Stimulated activated CD4-positive, alpha-beta T cell treated with anti-CD3 and anti-CD28 coated beads, Interleukin-1b, Interleukin-23, amount 100 ng/mL, for 48 hours (primary cell): ENCODE measurements at regions not wholly inside any gene's neighbourhood (a gene's known extent, or its start where the extent isn't known, plus 50 kb on each side); places are given as distances from the start of the nearest gene placed in this dataset.

Source experiments
- DNase-seq: peaks from one replicate; pipeline ENCODE4 v3.0.0-alpha.2; 2020

DNA sequence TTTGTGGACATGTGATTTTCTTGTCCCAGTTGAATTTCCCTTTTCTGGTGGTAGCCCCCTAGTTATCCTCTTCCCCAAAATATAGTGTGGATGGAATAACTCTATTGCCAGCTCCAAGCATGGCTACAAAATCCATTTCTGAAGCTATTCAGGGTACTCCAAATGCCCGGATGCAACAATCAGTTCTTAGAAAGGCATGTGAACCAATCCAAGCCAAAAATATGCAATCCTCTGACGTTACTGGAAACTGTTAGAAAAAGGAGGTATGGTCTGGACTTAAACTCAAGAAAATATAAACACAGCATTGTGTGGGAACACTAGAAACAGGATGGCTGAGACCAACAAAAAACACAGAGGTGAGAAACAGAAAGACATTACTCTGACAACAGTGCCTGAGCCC is 347.0 kb downstream of the GPAM start:
- DNase-seq: no peak

DNA sequence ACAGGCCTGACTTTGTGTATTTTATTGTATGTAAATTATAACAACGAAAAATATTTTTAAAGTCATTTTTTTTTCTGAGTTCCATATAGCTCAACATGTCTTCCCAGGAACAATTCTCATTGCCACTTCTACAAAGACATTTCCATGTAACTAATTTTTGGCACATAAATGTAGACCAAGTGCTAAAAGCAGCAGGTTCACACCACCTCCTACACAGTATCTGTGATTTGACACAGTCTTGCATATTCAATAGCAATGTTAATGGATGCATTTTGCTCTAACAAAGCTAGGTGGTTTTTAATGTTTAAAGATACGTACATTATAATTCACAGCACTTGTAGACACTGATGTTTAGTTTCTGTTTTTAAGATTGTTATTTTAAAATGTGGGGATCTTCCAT is 346.5 kb downstream of the GPAM start:
- DNase-seq: no peak

DNA sequence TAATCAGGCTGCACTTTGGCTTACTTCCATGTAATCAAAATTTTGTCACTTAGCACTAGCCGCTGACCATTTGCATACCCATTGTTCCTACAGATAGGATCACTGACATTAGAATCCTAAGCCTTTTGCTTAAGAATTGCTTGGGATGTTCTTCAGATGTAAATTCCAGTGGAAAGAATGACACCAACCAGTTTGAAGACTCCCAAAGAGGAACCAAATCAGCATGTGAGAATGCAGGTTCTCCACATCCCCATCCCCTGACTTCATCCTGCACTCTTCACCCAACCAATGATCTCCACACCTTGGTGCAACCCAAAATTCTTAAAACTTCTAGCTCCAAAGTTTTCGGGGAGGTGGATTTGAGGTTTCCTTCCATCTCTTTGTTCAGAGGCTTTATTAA is 345.6 kb downstream of the GPAM start:
- no peak for DNase-seq

DNA sequence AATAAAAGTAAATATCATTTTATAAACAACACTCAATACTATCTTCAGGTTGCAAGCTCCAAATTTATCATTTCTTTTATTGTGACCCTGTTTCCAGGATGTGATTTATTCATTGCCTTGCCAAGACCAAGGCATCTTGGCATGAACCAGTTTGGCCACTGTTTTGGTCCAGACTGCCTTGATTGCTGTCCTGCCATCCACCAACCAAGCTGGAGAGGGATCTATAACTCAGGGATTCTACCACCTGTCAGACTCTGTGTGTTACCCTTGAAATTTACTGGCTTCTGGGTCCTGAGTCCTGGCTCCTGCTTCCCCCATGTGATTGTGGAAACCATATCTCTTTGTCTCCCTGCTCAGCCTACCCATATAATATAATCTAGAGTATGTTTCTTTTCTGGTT is 343.0 kb downstream of the GPAM start:
- DNase-seq: no peak

DNA sequence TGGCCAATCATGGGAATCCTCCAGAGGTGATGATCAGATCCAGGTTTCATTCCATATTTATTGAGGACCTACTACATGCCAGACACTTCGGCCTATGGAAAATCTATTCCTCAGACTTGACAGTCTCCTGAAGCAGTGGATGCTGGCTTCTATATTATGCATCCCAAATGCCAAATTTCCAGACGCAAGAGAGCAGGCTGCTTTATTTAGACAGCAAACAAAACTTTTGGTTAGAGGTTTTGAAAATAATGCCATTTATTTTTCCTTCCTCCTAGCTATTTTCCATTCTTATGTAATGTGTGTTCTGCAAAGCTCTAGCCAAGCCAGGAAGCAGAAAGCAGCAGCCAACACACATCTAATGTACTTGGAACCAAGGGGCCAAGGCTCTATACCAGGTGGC is 330.8 kb downstream of the GPAM start:
- DNase-seq: no peak

DNA sequence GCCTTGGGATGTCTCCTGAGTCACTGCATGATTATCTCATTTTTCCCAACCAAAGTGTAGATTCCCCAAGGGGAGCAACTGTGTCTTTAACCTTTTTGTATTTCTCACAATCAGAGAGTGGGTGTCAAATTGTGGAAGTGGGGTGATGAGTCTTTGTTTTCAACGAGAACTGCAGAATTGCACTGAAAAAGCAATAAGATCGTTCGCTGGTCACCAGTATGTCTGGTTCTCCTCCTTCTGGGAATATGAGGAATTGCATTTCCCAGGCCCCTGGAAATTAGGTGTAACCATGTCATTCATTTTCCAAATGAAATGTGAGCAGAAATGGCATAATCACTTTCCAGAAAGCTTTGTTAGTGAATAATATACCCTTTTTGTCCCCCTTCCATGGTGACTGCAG is 326.9 kb downstream of the GPAM start:
- DNase-seq: no peak

DNA sequence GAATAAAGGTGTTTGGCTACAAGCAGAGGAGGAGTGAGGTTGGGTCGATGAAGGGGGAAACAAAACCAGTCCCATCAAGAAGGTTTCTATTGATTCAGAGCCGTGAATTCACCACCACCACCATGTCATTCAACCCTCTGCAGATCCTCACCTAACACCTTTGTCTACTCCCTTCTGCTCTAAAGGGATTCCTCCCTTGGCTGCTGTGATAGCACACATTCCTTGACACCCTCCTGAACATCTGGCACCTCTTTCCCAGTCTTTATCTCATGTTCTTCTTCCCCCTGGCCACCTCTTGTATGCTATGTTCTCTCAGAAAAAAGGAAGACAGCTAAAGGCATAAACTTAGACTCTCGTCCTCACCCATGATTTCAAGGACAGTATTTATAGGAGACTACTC is 318.0 kb downstream of the GPAM start:
- no peak for DNase-seq

DNA sequence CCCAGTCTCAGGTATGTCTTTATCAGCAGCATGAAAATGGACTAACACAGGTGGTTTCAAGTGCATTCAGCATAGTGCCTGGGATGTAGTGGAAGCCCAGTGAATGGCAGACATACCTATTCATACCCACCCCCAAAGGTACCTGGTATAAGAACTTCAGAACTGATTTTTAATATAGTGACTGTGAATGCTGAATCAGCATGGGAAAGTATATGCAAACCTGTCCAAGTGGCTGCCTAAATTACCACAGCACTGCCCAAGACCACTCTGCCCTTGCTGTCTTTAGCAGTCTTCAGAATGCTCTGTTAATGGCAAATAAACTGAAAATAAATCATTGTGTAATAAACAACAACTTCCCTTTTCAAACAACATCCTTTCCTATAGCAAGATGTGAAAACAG is 312.1 kb downstream of the GPAM start:
- no peak for DNase-seq

DNA sequence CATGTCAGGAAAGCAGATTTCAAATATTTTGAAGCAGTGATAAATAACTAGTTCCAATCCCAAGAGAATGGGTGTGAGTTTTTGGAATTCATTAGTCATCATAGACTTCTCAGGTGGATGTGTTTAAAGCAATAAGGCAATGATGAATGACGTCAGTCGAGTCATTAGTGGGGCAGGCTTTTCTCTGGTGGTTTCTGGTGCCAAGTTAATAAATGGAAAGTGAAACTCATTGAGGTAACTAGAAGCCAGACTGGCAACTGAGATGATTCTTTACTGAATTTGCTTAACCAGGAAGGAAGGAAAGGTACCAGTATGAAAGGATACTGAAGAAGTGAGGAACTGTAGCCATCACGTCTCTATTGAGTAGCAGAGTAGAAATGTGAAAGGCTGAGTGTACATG is 311.0 kb downstream of the GPAM start:
- DNase-seq: no peak

DNA sequence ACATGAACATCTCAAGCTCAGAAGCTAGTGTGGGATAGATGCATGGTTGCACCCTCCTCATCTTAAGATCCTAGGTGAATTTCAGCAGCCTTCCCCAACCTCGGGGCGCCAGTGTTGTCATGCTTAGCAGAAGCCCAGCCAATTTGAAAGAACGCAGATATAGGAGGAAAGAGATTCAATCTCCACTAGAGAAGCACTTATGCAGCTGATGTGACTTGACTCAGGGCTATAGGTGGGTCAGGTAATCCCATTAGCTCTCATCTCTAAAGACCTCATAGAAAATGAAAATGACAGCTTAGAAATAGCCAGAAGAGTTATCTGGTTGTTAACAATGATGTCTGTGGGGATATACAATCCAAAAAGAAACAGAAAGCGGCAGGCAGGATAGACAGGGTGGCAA is 310.5 kb downstream of the GPAM start:
- DNase-seq: no peak

DNA sequence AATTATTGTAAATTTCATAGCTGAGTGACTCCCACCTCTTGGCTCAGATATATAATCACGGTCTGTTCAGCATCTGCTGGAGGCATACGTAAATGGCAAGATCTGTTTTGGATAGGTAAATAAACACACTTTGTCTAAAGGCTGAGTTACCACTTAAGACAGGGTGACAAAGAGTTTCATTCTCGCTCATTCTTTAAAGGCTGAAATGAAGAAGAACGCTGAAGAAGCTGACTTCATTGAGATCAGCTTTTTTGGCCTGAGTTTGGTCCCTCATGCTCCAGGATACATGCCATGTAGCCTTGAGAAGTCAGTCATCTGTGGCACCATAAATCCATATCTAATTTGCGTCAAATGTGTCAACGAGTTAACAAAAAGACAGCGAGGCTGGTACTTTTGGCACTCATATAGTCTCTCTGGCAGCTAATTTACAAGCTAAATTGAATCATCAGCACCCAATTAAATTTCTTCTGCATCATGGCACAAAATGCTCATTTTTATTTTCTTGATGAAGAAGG is 309.9 kb downstream of the GPAM start:
- no peak for DNase-seq

DNA sequence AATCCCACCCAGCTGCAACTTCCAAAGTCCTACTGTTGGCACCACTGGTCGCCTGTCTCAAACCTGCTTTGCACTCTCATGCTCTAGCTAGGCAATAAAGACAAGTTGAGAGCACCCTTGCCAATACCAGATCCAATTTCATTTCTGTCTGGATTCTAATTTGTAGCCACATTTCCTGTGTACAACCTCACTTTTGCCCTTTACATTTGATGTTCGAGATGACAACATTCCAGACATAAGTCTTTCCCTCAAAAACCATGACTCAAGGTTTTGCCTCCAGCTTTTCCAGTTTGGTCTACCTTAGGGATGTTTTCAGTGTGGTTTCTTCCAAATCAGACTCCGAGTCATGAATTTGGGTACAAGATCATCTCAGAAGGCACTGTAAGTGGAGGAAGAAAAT is 309.0 kb downstream of the GPAM start:
- no peak for DNase-seq

DNA sequence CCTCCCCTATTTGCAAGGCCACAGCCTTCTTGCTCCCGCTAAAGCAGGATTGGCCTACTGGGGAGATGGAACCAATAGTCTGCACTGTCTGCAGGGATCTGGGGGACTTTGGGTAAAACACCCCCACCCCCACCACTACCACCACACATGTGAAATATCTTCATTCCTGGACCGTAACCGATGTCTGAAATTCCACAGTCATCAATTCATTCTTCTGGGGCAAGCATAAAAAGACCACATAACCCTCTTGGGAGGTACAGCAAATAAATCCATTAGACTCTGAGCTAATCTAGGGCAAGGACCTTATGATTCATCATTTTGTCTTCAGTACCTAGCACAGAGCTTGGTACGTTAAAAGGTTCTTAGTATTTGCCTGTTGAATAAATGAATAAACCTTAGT is 307.8 kb downstream of the GPAM start:
- DNase-seq: no peak

DNA sequence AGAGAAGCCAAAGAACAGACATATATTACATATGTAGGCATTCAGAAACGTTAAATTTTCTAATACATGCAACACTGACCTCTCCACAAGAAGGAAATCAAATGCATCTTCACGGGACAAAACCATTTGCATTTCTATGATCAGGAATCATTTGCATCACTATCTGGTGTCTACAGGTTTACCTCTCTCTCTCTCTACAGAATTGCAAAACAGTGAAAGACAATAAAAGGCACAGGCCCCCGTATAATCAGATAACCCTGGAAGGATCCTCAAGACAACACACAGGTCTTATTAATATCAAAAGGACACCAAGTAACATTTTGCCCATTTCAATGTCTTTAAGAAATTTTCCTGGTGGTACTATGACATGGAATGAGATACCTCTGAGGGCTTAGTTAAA is 306.3 kb downstream of the GPAM start:
- DNase-seq: no peak

DNA sequence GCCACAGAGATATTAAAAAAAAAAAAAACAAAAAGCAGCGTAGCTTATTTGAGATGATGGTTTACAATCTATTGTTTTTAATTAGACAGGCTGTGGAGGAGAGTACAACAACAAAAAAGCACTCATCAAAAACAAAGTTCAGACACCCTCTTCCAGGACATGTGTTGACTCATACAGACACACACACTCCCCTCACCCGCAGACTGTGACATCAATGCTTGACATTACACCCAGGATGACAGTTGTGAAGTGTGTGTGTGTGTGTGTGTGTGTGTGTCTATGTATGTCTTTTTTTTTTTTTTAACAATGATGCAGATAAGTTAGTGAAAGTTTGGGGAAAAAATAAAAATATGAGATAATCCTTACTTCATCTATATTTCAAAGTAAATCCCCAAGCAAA is 303.6 kb downstream of the GPAM start:
- no peak for DNase-seq

DNA sequence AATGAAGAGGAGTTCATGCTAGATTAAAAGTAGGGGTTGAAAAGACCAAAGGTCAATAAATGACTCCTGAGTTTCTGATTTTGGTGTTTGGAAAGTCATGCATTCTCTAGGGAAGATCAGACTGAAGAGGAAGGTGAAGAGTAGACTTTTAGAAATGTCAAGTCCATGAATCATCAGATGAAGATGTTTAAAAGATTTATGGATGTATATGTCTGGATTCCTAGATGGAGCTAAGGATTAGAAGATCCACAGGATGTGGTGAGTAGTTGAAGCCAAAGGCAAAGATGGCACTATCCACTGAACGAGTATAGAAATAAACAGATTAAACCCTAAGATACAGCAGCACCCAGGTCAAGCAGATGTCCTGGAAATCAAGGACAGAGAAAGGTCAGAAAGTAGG is 298.5 kb downstream of the GPAM start:
- no peak for DNase-seq

DNA sequence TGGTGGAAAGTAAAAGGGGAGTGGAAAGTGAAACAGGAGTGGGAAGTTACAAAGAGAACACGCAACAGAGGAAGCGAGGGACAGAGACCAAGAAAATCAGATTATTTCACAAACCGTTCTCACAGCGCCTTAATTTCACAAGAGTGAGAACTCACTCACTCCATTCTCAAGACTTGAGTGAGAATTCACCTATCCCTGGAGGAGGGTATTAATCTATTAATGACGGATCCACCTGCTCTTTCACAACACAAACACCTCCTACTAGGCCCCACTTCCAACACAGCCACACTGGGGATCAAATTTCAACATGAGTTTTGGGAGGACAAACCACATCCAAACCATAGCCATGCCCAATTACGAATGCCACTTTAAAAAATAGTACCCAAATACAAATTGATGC is 297.6 kb downstream of the GPAM start:
- no peak for DNase-seq

DNA sequence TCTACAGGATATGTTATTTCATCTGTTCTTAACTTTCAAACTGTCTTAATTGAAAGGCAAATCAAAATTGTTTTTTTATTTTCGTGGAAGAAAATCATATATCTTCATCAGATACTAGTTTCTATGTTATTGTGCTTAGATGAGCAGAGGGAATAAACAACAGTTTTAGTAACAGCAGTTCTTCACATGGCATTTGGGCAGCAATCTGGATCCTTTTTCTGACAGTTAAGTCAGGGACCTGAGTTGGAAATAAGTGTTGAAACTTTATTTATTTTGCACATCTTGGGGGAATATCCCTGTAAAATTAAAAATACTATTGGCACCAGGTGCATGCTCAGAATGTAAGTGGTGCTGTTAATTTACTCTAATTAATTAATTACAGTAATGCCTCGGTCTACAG is 296.3 kb downstream of the GPAM start:
- DNase-seq: no peak

DNA sequence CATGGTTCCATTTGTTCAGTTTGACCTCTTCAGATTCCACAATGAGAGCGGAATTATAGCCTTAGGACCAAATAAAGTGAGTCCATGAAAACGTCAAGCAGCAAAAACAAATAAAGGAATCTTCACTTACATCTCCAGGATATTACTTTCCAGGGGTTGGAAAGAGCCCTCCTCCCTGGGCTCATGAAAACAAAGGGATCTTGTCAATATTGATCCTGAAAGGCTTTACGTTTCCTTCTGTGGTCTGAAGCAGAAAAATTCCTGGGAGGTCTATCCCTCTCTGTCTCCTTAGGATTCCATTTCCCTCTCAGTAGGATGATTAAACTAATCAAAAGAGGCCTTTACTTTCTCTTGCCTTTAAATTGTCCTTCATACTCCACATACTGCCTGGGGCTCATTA is 293.5 kb downstream of the GPAM start:
- DNase-seq: no peak

DNA sequence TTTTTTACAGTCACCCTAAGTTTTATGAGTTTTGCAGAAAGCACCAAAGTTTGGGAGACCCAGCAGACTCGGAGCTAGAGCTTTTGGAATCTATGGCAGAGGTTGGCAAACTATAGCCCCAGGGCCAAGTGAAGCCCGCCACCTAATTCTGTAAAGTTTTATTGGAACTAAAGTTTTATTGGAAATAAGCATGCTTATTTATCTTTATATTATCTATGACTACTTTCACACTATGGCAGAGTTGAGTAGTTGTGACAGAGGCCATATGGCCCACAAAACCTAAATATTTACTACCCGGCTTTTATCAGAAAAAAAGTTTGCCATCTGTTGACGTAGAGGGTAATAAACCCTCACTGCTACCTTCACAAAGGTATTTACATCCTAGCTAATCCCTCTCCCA is 267.6 kb downstream of the GPAM start:
- no peak for DNase-seq

DNA sequence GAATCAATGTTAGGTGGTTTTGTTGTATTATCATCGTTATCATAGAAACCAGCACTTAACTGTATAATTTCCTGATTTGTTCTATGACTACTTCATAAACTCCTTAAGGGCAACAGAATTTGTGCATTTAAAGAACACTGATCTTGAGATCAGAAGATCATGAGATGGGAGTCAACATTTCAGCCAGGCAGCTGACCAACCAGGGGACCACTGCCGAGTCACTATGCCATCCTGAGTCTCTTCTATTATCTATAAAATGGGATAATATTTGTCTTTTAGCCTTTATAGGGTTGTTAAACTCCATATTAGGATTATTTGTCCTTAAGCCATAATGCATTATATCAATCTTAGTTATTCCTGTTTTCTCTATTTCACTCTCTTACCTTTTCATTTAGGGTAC is 261.7 kb downstream of the GPAM start:
- DNase-seq: no peak

DNA sequence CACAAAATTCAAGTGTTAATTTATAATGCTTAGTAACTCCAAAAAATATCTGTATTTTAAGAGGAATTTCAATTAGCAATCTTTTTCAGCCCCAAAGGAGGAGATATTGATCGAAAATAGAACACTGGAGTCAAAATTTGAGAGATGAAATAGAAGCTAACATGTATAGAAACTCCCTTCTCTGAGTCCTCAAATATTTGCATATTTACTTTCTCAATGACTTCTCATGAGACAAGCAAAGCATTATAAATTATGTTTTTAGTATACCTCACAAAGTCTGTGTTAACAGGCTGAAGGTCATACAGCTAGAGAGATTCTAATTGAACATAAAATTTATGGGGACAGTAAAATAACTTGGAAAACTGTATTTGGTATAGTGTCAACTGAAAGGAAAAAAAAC is 260.5 kb downstream of the GPAM start:
- DNase-seq: no peak

DNA sequence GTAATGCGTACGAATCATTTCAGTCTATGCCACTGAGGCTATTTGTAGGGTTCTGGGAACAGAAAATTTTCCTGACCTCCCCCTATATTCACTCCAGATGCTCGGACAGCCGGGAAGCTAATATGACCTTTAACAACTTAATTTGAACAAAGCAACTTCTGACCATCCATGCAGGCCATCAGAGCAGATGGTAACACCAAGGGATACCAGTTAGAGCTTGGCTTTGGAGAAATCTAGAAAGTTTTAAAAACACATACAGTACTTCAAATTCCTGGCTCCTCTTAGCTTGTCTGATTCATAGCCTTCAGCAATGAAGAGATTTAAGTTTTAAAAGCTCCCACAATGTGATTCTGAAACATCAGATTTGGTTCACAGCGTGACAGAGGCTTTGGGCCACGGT is 257.3 kb downstream of the GPAM start:
- DNase-seq: no peak

DNA sequence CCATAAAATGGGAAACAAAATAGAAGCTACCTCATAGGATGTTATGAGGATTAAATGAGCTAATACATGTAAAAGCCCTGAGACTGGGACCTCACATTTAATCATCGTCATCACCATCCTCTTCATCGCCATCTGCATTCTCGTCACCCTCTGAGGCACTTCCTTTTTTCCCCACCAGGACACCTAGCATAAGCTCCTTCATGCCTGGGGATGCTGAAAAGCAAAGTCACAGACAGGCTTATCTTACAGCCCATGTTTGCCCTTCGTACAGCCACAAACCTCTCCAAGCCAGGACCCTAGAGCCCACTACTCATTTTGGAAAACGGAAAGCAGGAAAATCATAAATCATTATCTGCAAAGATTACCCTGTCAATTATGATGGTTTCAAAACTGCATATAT is 249.6 kb downstream of the GPAM start:
- DNase-seq: no peak

DNA sequence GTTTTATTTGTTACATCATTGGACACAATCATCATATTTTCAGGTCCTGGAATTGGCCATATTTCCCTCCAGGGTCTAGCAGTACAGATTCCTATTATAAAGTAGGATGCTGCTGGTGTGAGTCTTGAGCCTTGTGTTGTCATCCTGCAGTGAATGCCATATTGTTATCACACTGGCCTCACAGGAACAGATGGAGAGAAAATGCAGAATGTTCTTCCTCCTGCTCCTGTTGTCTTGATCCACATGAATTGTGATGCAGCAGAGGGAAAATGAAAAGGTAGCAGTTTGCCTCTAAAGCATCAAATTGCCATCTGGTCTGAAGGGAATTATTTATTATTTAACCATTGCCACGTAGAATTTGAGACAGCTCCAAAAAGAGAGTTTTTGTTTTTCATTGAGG is 248.6 kb downstream of the GPAM start:
- no peak for DNase-seq

DNA sequence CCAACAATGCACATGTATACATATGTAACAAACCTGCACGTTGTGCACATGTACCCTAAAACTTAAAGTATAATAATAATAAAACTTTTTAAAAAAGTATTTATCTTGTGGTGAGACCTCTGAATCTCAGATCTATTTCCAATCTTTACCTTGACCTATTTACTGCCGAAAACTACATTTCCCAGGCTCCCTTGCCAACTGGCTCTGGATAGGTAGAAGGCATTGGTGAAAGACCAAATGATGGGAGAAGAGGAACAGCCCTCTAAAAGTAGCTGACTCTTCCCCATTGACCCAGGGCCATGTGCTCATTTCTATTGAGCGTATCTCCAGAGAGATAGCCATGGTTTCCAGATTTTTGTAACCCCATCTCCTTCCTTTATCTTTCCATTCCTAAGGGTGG is 247.4 kb downstream of the GPAM start:
- DNase-seq: no peak
